ENCODE measurements at regions not wholly inside any gene's neighbourhood (a gene's known extent, or its start where the extent isn't known, plus 50 kb on each side); places are given as distances from the start of the nearest gene placed in this dataset.

DNA sequence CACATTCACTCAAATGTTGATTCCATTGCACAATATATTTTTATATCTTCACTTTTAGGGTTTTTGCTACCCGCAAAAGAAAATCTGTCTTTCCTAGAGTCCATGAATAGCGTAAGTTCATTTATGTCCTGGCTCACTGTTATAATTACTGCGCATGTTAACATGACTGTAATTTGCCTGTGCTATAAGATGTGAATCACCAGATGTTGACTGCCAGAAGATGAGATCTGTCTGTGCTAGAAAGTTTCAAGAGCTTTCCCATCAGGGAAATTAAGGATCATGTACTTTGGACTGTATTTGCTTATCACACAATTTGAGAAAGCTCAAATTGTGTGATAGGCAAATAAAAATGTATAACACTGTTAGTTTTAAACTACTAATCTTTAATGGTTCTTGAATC, 322.5 kb downstream of the CHL1 start:
- TF ChIP-seq CTCF (IDR thresholded peaks at IDR 0.05) = no peak
- TF ChIP-seq POLR2A (IDR thresholded peaks at IDR 0.05) = no peak

All from gastroesophageal sphincter (tissue), 3 donors.